ENCODE measurements at regions not wholly inside any gene's neighbourhood (a gene's known extent, or its start where the extent isn't known, plus 50 kb on each side); places are given as distances from the start of the nearest gene placed in this dataset.

DNA sequence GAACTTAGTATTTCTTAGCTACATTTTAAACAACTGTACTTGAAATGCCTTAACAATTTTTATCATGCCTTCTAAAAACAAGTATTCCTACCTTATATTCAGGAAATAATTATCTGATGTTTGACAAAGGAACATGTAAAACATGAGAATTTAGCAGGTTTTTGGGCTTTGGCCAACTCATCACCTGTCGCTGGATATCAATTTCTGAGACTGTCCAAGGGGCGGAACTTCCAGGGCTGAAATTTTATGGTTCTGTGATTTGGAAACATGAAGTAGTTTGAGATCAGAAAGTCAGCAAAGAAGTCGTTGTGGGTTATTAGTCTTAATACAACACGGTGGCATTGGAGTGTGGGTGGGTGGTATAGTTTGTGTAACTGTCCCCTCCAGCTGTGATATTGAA lies 282.2 kb upstream of the LRRN1 start (continued):
- TF ChIP-seq CHD7 (IDR thresholded peaks at IDR 0.05; ENCODE audit: insufficient replicate concordance, low read length) (no peak), CTCF (IDR thresholded peaks at IDR 0.05; ENCODE audit: control extremely low read depth in 1 of 3, insufficient read depth in 1 of 3, low read depth in 1 of 3, low read length in 3 of 3) (no peak), KDM1A (IDR thresholded peaks at IDR 0.05; ENCODE audit: borderline replicate concordance, low read length) (no peak), MAX (IDR thresholded peaks at IDR 0.05) (no peak), CTBP2 (IDR thresholded peaks at IDR 0.05; ENCODE audit: borderline replicate concordance, insufficient read depth, insufficient read length, low read length) (no peak), HDAC6 (IDR thresholded peaks at IDR 0.05; ENCODE audit: low read depth, low read length) (no peak)

Measured in H1 (cell line).